ENCODE measurements at regions not wholly inside any gene's neighbourhood (a gene's known extent, or its start where the extent isn't known, plus 50 kb on each side); places are given as distances from the start of the nearest gene placed in this dataset.

DNA sequence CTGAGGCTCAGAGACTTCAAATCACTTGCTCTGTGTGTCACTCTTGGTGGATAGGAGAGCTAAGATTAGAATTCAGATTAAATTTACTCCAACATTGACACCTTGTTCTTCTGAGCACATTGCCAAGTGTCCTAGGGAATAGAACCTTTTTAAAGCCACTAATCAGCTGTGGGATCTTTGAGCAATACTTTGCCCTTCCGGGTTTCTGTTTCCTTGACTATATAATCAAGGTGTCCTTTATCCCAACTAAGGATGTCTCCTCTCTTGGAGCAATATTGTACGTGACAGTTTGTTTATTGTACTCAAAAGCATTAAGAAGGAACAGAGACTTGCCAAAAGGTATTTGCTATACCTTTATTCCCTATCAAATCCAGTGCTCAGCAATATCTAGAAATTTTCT is 170.9 kb upstream of the CADPS start:
- TF ChIP-seq POLR2AphosphoS5 (IDR thresholded peaks at IDR 0.05; ENCODE audit: low read depth, low read length) (no peak), TCF7L2 (IDR thresholded peaks at IDR 0.05; ENCODE audit: low read depth, low read length) (no peak), SIN3A (IDR thresholded peaks at IDR 0.05; ENCODE audit: borderline replicate concordance, insufficient read depth, low read depth, low read length) (no peak)
- TF ChIP-seq, protein P1, sequence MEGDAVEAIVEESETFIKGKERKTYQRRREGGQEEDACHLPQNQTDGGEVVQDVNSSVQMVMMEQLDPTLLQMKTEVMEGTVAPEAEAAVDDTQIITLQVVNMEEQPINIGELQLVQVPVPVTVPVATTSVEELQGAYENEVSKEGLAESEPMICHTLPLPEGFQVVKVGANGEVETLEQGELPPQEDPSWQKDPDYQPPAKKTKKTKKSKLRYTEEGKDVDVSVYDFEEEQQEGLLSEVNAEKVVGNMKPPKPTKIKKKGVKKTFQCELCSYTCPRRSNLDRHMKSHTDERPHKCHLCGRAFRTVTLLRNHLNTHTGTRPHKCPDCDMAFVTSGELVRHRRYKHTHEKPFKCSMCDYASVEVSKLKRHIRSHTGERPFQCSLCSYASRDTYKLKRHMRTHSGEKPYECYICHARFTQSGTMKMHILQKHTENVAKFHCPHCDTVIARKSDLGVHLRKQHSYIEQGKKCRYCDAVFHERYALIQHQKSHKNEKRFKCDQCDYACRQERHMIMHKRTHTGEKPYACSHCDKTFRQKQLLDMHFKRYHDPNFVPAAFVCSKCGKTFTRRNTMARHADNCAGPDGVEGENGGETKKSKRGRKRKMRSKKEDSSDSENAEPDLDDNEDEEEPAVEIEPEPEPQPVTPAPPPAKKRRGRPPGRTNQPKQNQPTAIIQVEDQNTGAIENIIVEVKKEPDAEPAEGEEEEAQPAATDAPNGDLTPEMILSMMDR (IDR thresholded peaks at IDR 0.05) = no peak
- TF ChIP-seq, protein P2, sequence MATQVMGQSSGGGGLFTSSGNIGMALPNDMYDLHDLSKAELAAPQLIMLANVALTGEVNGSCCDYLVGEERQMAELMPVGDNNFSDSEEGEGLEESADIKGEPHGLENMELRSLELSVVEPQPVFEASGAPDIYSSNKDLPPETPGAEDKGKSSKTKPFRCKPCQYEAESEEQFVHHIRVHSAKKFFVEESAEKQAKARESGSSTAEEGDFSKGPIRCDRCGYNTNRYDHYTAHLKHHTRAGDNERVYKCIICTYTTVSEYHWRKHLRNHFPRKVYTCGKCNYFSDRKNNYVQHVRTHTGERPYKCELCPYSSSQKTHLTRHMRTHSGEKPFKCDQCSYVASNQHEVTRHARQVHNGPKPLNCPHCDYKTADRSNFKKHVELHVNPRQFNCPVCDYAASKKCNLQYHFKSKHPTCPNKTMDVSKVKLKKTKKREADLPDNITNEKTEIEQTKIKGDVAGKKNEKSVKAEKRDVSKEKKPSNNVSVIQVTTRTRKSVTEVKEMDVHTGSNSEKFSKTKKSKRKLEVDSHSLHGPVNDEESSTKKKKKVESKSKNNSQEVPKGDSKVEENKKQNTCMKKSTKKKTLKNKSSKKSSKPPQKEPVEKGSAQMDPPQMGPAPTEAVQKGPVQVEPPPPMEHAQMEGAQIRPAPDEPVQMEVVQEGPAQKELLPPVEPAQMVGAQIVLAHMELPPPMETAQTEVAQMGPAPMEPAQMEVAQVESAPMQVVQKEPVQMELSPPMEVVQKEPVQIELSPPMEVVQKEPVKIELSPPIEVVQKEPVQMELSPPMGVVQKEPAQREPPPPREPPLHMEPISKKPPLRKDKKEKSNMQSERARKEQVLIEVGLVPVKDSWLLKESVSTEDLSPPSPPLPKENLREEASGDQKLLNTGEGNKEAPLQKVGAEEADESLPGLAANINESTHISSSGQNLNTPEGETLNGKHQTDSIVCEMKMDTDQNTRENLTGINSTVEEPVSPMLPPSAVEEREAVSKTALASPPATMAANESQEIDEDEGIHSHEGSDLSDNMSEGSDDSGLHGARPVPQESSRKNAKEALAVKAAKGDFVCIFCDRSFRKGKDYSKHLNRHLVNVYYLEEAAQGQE (IDR thresholded peaks at IDR 0.05; ENCODE audit: insufficient read depth in 1 of 2, low read depth in 2 of 2, low read length in 1 of 2) = no peak
- ATAC-seq = no peak

DNA sequence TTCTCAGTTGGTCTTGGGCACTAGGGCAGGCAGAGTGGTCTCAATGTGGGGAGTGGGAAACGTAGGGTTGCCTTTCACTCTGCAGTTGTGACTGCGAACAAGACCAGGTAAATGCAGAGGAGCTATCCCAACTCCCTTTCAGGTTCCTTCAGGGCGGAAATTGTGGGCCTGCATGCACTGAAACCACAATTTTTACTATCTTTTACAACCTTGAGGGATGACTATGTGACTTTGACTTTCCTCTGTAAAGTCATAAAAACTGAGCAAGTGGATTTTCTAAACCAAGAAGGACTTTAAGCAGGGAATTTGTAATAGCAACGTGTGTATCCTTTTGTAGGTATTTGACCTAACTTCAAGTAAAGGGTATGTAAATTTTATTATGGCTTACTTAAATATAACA is 171.4 kb upstream of the CADPS start:
- Histone ChIP-seq H3K4me1 (ENCODE audit: control insufficient read depth, insufficient read depth, low read length) (no peaks in the 10 kb centered on the region), H3K27me3 (ENCODE audit: control insufficient read depth, insufficient read depth, low read length) (no peaks in the 10 kb centered on the region), H3K9me3 (ENCODE audit: control insufficient read depth, insufficient read depth, low read depth, low read length) (no peaks in the 10 kb centered on the region), H3K4me3 (ENCODE audit: low read depth in 2 of 2, low read length in 2 of 2) (no peak overlapping the region), H3K36me3 (ENCODE audit: control insufficient read depth, insufficient read depth, low read length) (no peaks in the 10 kb centered on the region), H3K27ac (ENCODE audit: low read length) (no peak overlapping the region)
- TF ChIP-seq TCF7L2 (IDR thresholded peaks at IDR 0.05; ENCODE audit: low read depth, low read length) (no peak), SIN3A (IDR thresholded peaks at IDR 0.05; ENCODE audit: borderline replicate concordance, insufficient read depth, low read depth, low read length) (no peak), POLR2AphosphoS5 (IDR thresholded peaks at IDR 0.05; ENCODE audit: low read depth, low read length) (no peak)
- TF ChIP-seq, protein P1 (IDR thresholded peaks at IDR 0.05) = no peak
- TF ChIP-seq, protein P2 (IDR thresholded peaks at IDR 0.05; ENCODE audit: insufficient read depth in 1 of 2, low read depth in 2 of 2, low read length in 1 of 2) = no peak
- BruUV-seq (replicated peaks) = no TSS peak
- intact Hi-C loops (cut with micrococcal nuclease; ENCODE audit: unreplicated experiment) (no loop called here), in situ Hi-C loops (cut with HindIII; ENCODE audit: low pct_unique_long_range_greater_than_20kb, low sequenced_read_pairs) (no loop called here)
- DNase-seq (ENCODE audit: low read depth, low spot score) (no peak), ATAC-seq (no peak)
- ChIA-PET CTCF (no interaction called here), POLR2A (no interaction called here)

More for the DNA sequence above, 170.9 kb upstream of the CADPS start:
- no peak for DNase-seq (ENCODE audit: low read depth, low spot score)
- H3K36me3 ChIP-seq (ENCODE audit: control insufficient read depth, insufficient read depth, low read length) = no peaks in the 10 kb centered on the region
- no peak overlapping the region for H3K4me3 ChIP-seq (ENCODE audit: low read depth in 2 of 2, low read length in 2 of 2)
- H3K27ac ChIP-seq (ENCODE audit: low read length) = no peak overlapping the region
- H3K9me3 ChIP-seq (ENCODE audit: control insufficient read depth, insufficient read depth, low read depth, low read length) = no peaks in the 10 kb centered on the region
- CTCF ChIA-PET = no interaction called here
- BruUV-seq (replicated peaks) = no TSS peak
- H3K4me1 ChIP-seq (ENCODE audit: control insufficient read depth, insufficient read depth, low read length) = no peaks in the 10 kb centered on the region
- in situ Hi-C loops (cut with HindIII; ENCODE audit: low pct_unique_long_range_greater_than_20kb, low sequenced_read_pairs) (no loop called here), intact Hi-C loops (cut with micrococcal nuclease; ENCODE audit: unreplicated experiment) (no loop called here)
- POLR2A ChIA-PET = no interaction called here
- H3K27me3 ChIP-seq (ENCODE audit: control insufficient read depth, insufficient read depth, low read length) = no peaks in the 10 kb centered on the region

Data from Panc1 (cell line).